GM12878 (cell line): ENCODE measurements at regions not wholly inside any gene's neighbourhood (a gene's known extent, or its start where the extent isn't known, plus 50 kb on each side); places are given as distances from the start of the nearest gene placed in this dataset.

ENCODE experiments used
- EED ChIP-seq: sonication (generic); IDR thresholded peaks from 2 replicates; pipeline ENCODE4 v1.6.1; 2016; ENCODE audit warnings: antibody characterized with exemption, low read depth
- IKZF2 ChIP-seq, 2 experiments: fragments of 450-650 bp; IDR thresholded peaks; 2 replicates each; pipeline ENCODE4 v1.6.1; 2017; ENCODE audit warnings: mild to moderate bottlenecking in 2 of 2, moderate library complexity in 2 of 2
- JUNB ChIP-seq: IDR thresholded peaks from 2 replicates; pipeline ENCODE4 v1.6.1; 2016; ENCODE audit warnings: antibody characterized with exemption, mild to moderate bottlenecking
- NFIC ChIP-seq: IDR thresholded peaks from 2 replicates; pipeline ENCODE4 v1.6.1; 2012; ENCODE audit warnings: low read depth, mild to moderate bottlenecking, inconsistent platforms, low read length, moderate library complexity
- RAD51 ChIP-seq: fragments of 450-650 bp; IDR thresholded peaks from 2 replicates; pipeline ENCODE4 v1.6.1; 2016; ENCODE audit warnings: moderate library complexity, mild to moderate bottlenecking, inconsistent platforms
- RUNX3 ChIP-seq: IDR thresholded peaks from 2 replicates; pipeline ENCODE4 v1.6.1; 2012; ENCODE audit warnings: low read length, inconsistent platforms
- SP1 ChIP-seq: IDR thresholded peaks from one replicate; pipeline ENCODE4 v1.6.1; 2011; ENCODE audit warnings: low read depth, low read length
- WRNIP1 ChIP-seq: IDR thresholded peaks from 2 replicates; pipeline ENCODE4 v1.6.1; 2011; ENCODE audit warnings: low read depth, low read length, improper control_type of control experiment, borderline replicate concordance
- TF ChIP-seq, protein P1 (sequence below), 3 experiments: IDR thresholded peaks in 2 of 3; conservative IDR thresholded peaks in 1 of 3; 2 replicates each; pipeline ENCODE4 v1.5.1; 2011; ENCODE audit warnings: low read depth in 3 of 3, low read length in 3 of 3, mild to moderate bottlenecking in 3 of 3, control low read depth in 2 of 3, moderate library complexity in 2 of 3, inconsistent platforms in 1 of 3, mixed read lengths in 1 of 3; ENCODE audit not compliant: control insufficient read depth in 2 of 3, insufficient read depth in 1 of 3; ENCODE audit errors: extremely low read depth in 1 of 3
- TF ChIP-seq, protein P2 (sequence below): fragments of 450-650 bp; IDR thresholded peaks from 2 replicates; pipeline ENCODE4 v1.6.1; 2017; ENCODE audit warnings: borderline replicate concordance
- TF ChIP-seq, protein P3 (sequence below): fragments of 450-650 bp; IDR thresholded peaks from 2 replicates; pipeline ENCODE4 v1.6.1; 2017; ENCODE audit warnings: mild to moderate bottlenecking, moderate library complexity
- TF ChIP-seq, protein P4 (sequence below): fragments of 450-650 bp; IDR thresholded peaks from 2 replicates; pipeline ENCODE4 v1.6.1; 2016; ENCODE audit warnings: mild to moderate bottlenecking

DNA sequence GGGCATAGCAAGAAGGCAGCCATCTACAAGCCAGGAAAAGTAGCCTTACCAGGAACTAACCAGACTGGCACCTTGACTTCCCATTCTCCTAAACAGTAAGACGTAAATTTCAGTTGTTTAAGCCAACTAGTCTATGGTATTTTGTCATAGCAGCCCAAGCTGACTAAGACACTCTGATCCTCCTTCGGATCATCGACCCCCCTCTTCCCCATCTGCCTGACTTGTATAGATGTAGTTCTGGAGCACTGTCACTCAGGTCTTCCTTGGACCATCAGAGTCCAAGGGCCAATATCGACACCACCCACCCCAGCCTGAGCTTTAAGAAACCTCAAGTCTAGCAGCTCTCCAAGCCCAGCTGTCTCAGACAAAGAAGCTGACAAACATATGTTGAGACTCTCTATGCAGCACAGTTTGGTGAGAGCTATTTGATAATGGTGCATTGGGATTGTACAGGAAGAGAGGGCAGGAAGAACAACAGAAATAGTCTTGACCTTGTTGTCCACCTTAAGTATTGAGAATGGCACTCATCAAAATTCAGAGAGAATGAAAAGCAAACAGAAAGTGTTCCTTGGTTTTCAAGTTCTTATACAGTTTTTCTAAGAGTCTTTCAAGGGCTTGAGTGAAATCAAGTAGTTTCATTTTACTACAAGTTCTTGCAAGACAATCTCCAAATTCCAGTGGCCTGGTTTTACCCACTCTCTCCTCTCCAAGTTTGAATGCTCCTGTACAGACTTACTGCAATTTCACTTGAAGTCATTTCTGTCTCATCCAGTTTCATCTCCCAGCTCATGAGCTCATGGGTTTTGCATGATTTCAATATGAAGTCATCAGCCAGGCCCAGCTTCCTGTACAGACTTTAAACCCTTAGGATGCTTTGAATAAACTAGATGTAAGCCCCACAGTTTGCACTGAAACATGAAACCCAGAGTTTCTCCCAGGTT lies 122.3 kb upstream of the RAI14 start (continued):
- TF ChIP-seq, protein P1, sequence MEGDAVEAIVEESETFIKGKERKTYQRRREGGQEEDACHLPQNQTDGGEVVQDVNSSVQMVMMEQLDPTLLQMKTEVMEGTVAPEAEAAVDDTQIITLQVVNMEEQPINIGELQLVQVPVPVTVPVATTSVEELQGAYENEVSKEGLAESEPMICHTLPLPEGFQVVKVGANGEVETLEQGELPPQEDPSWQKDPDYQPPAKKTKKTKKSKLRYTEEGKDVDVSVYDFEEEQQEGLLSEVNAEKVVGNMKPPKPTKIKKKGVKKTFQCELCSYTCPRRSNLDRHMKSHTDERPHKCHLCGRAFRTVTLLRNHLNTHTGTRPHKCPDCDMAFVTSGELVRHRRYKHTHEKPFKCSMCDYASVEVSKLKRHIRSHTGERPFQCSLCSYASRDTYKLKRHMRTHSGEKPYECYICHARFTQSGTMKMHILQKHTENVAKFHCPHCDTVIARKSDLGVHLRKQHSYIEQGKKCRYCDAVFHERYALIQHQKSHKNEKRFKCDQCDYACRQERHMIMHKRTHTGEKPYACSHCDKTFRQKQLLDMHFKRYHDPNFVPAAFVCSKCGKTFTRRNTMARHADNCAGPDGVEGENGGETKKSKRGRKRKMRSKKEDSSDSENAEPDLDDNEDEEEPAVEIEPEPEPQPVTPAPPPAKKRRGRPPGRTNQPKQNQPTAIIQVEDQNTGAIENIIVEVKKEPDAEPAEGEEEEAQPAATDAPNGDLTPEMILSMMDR (IDR thresholded peaks at IDR 0.05 in 2 of 3, conservative IDR thresholded peaks at IDR 0.05 in 1 of 3; ENCODE audit: control insufficient read depth in 2 of 3, extremely low read depth in 1 of 3, insufficient read depth in 1 of 3, low read depth in 3 of 3, low read length in 3 of 3) = no peak
- peak; percentile 87 for TF ChIP-seq EED
- TF ChIP-seq, protein P2, sequence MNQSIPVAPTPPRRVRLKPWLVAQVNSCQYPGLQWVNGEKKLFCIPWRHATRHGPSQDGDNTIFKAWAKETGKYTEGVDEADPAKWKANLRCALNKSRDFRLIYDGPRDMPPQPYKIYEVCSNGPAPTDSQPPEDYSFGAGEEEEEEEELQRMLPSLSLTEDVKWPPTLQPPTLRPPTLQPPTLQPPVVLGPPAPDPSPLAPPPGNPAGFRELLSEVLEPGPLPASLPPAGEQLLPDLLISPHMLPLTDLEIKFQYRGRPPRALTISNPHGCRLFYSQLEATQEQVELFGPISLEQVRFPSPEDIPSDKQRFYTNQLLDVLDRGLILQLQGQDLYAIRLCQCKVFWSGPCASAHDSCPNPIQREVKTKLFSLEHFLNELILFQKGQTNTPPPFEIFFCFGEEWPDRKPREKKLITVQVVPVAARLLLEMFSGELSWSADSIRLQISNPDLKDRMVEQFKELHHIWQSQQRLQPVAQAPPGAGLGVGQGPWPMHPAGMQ = no peak
- TF ChIP-seq RAD51 = no peak
- no peak for TF ChIP-seq WRNIP1
- TF ChIP-seq JUNB = peak; percentile 63
- peak in 1 of 2 experiments; percentile 20; a peak in 1 of 4 replicates for TF ChIP-seq IKZF2 (IDR thresholded peaks at IDR 0.05)
- TF ChIP-seq, protein P3, sequence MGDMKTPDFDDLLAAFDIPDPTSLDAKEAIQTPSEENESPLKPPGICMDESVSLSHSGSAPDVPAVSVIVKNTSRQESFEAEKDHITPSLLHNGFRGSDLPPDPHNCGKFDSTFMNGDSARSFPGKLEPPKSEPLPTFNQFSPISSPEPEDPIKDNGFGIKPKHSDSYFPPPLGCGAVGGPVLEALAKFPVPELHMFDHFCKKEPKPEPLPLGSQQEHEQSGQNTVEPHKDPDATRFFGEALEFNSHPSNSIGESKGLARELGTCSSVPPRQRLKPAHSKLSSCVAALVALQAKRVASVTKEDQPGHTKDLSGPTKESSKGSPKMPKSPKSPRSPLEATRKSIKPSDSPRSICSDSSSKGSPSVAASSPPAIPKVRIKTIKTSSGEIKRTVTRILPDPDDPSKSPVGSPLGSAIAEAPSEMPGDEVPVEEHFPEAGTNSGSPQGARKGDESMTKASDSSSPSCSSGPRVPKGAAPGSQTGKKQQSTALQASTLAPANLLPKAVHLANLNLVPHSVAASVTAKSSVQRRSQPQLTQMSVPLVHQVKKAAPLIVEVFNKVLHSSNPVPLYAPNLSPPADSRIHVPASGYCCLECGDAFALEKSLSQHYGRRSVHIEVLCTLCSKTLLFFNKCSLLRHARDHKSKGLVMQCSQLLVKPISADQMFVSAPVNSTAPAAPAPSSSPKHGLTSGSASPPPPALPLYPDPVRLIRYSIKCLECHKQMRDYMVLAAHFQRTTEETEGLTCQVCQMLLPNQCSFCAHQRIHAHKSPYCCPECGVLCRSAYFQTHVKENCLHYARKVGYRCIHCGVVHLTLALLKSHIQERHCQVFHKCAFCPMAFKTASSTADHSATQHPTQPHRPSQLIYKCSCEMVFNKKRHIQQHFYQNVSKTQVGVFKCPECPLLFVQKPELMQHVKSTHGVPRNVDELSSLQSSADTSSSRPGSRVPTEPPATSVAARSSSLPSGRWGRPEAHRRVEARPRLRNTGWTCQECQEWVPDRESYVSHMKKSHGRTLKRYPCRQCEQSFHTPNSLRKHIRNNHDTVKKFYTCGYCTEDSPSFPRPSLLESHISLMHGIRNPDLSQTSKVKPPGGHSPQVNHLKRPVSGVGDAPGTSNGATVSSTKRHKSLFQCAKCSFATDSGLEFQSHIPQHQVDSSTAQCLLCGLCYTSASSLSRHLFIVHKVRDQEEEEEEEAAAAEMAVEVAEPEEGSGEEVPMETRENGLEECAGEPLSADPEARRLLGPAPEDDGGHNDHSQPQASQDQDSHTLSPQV = no peak
- TF ChIP-seq SP1 = no peak
- peak; percentile 27; the same call in 1 of the 2 replicates for TF ChIP-seq RUNX3
- TF ChIP-seq, protein P4, sequence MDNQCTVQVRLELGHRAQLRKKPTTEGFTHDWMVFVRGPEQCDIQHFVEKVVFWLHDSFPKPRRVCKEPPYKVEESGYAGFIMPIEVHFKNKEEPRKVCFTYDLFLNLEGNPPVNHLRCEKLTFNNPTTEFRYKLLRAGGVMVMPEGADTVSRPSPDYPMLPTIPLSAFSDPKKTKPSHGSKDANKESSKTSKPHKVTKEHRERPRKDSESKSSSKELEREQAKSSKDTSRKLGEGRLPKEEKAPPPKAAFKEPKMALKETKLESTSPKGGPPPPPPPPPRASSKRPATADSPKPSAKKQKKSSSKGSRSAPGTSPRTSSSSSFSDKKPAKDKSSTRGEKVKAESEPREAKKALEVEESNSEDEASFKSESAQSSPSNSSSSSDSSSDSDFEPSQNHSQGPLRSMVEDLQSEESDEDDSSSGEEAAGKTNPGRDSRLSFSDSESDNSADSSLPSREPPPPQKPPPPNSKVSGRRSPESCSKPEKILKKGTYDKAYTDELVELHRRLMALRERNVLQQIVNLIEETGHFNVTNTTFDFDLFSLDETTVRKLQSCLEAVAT = no peak
- TF ChIP-seq NFIC = peak; percentile 58; the same call in 1 of the 2 replicates
